WTC11 (cell line): ENCODE measurements at regions not wholly inside any gene's neighbourhood (a gene's known extent, or its start where the extent isn't known, plus 50 kb on each side); places are given as distances from the start of the nearest gene placed in this dataset.
A peak's percentile ranks its signal among the peaks of the same experiment; 100 is the strongest.

Source experiments
- ATAC-seq: fragments of 200-7000 bp; cut with Tn5 transposase; 2 replicates; pipeline ENCODE4 v1.10.0; 2021; ENCODE audit warnings: mild to moderate bottlenecking, moderate library complexity
- CTCF ChIA-PET: fragments of 300-600 bp; sonication (Branson Sonifier 250); formaldehyde crosslinking; loops from one replicate; lab custom pipeline; 2021; ENCODE audit warnings: antibody characterized with exemption; lab: Charles Lee
- POLR2A ChIA-PET: fragments of 350-600 bp; sonication (Branson Sonifier 250); formaldehyde crosslinking; loops from one replicate; lab custom pipeline; 2021; ENCODE audit warnings: antibody characterized with exemption; lab: Charles Lee
- DNase-seq: peaks from one replicate; pipeline ENCODE4 v3.0.0; 2021; ENCODE audit warnings: low spot score
- H3K27ac Mint-ChIP-seq: 2 replicates; pipeline ENCODE4 v1.8.0; 2021; ENCODE audit warnings: mixed read lengths
- H3K27me3 Mint-ChIP-seq: 2 replicates; pipeline ENCODE4 v1.8.0; 2021; ENCODE audit warnings: low read depth, mild to moderate bottlenecking, moderate library complexity, mixed read lengths
- H3K36me3 Mint-ChIP-seq: 2 replicates; pipeline ENCODE4 v1.8.0; 2021; ENCODE audit warnings: mixed read lengths
- H3K4me1 Mint-ChIP-seq: 2 replicates; pipeline ENCODE4 v1.8.0; 2022; ENCODE audit warnings: mixed read lengths
- H3K4me3 Mint-ChIP-seq: 2 replicates; pipeline ENCODE4 v1.8.0; 2021; ENCODE audit warnings: mild to moderate bottlenecking, moderate library complexity, mixed read lengths
- H3K9me3 Mint-ChIP-seq: 2 replicates; pipeline ENCODE4 v1.8.0; 2021; ENCODE audit warnings: mixed read lengths
- CBFB ChIP-seq: sonication (generic); formaldehyde crosslinking; IDR thresholded peaks from 2 replicates; pipeline ENCODE4 v1.8.1; 2022; ENCODE audit warnings: mild to moderate bottlenecking, low read depth, missing genetic modification reagents
- CREM ChIP-seq: sonication (generic); formaldehyde crosslinking; IDR thresholded peaks from 2 replicates; pipeline ENCODE4 v1.8.1; 2022; ENCODE audit warnings: mild to moderate bottlenecking, missing genetic modification reagents, moderate library complexity
- GABPB1 ChIP-seq: sonication (generic); formaldehyde crosslinking; IDR thresholded peaks from 2 replicates; pipeline ENCODE4 v1.8.1; 2023; ENCODE audit warnings: mild to moderate bottlenecking, missing genetic modification reagents
- HMGA2 ChIP-seq: fragments of 250-450 bp; sonication (Bioruptor Pico); IDR thresholded peaks from 2 replicates; pipeline ENCODE4 v1.4.0; 2021; ENCODE audit warnings: mild to moderate bottlenecking, moderate library complexity
- KAT7 ChIP-seq: sonication (generic); formaldehyde crosslinking; IDR thresholded peaks from 2 replicates; pipeline ENCODE4 v1.8.1; 2023; ENCODE audit warnings: missing genetic modification reagents, mild to moderate bottlenecking, borderline replicate concordance
- NR1H2 ChIP-seq: sonication (generic); formaldehyde crosslinking; IDR thresholded peaks from 2 replicates; pipeline ENCODE4 v1.9.0; 2021; ENCODE audit warnings: mild to moderate bottlenecking, moderate library complexity, missing genetic modification reagents
- NR3C1 ChIP-seq: sonication (generic); formaldehyde crosslinking; conservative IDR thresholded peaks from 2 replicates; pipeline ENCODE4 v1.8.1; 2023; ENCODE audit warnings: low read depth, mild to moderate bottlenecking, missing genetic modification reagents
- PRRX2 ChIP-seq: fragments of 250-450 bp; sonication (Bioruptor Pico); IDR thresholded peaks from 2 replicates; pipeline ENCODE4 v1.8.0; 2021; ENCODE audit warnings: mild to moderate bottlenecking
- RORB ChIP-seq: fragments of 250-450 bp; sonication (Bioruptor Pico); IDR thresholded peaks from 2 replicates; pipeline ENCODE4 v1.9.0; 2021; ENCODE audit warnings: mild to moderate bottlenecking
- USF1 ChIP-seq: sonication (generic); formaldehyde crosslinking; IDR thresholded peaks from 2 replicates; pipeline ENCODE4 v1.8.0; 2022; ENCODE audit warnings: mild to moderate bottlenecking, missing genetic modification reagents
- ZBTB43 ChIP-seq: sonication (generic); formaldehyde crosslinking; IDR thresholded peaks from 2 replicates; pipeline ENCODE4 v1.8.1; 2023; ENCODE audit warnings: mild to moderate bottlenecking, missing genetic modification reagents
- ZNF263 ChIP-seq: sonication (generic); formaldehyde crosslinking; IDR thresholded peaks from 2 replicates; pipeline ENCODE4 v1.8.1; 2022; ENCODE audit warnings: low read depth, mild to moderate bottlenecking, moderate library complexity, missing genetic modification reagents
- TF ChIP-seq, protein P1 (sequence below): fragments of 200-600 bp; IDR thresholded peaks from 2 replicates; pipeline ENCODE4 v1.8.0; 2022; ENCODE audit warnings: antibody characterized with exemption
- TF ChIP-seq, protein P2 (sequence below): sonication (generic); formaldehyde crosslinking; conservative IDR thresholded peaks from 2 replicates; pipeline ENCODE4 v1.8.1; 2022; ENCODE audit warnings: mild to moderate bottlenecking, missing genetic modification reagents
- TF ChIP-seq, protein P3 (sequence below): sonication (generic); formaldehyde crosslinking; IDR thresholded peaks from 2 replicates; pipeline ENCODE4 v1.8.0; 2022; ENCODE audit warnings: mild to moderate bottlenecking, missing genetic modification reagents
- TF ChIP-seq, protein P4 (sequence below): sonication (generic); formaldehyde crosslinking; IDR thresholded peaks from 2 replicates; pipeline ENCODE4 v1.8.0; 2022; ENCODE audit warnings: missing genetic modification reagents

DNA sequence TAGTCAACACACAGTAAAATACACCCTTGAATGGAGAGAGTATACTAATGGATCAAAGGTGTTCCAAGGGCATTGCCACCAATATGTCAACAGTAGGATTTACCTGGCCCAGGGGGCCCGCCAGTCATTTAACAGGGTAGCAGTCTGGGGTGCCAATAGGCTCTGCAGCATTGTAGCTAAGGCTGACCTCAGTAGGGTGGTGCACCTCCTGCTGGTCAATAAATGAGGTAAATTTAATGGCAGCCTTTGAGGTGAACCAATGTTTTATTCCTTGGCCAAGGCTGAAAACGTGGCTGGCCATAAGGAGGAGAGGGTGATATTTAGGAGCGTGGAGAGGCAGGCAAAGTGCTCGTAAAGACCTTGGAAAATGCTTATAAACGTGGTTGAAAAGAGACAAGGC lies 147.2 kb downstream of the RPS12 start:
- H3K27me3 Mint-ChIP-seq = no peaks in the 10 kb centered on the region
- H3K4me1 Mint-ChIP-seq = peaks cover 16% of the 10 kb centered on the region
- no peaks in the 10 kb centered on the region for H3K9me3 Mint-ChIP-seq
- POLR2A ChIA-PET = no interaction called here
- peak; percentile 61 for ATAC-seq
- no peaks in the 10 kb centered on the region for H3K36me3 Mint-ChIP-seq
- no peak overlapping the region for H3K27ac Mint-ChIP-seq
- H3K4me3 Mint-ChIP-seq = no peak overlapping the region
- TF ChIP-seq, protein P1, sequence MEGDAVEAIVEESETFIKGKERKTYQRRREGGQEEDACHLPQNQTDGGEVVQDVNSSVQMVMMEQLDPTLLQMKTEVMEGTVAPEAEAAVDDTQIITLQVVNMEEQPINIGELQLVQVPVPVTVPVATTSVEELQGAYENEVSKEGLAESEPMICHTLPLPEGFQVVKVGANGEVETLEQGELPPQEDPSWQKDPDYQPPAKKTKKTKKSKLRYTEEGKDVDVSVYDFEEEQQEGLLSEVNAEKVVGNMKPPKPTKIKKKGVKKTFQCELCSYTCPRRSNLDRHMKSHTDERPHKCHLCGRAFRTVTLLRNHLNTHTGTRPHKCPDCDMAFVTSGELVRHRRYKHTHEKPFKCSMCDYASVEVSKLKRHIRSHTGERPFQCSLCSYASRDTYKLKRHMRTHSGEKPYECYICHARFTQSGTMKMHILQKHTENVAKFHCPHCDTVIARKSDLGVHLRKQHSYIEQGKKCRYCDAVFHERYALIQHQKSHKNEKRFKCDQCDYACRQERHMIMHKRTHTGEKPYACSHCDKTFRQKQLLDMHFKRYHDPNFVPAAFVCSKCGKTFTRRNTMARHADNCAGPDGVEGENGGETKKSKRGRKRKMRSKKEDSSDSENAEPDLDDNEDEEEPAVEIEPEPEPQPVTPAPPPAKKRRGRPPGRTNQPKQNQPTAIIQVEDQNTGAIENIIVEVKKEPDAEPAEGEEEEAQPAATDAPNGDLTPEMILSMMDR = 0 out of 2 replicates have a peak, but pooled peaks have one; percentile 25
- TF ChIP-seq ZNF263 (CRISPR knock-in tag) = no peak
- DNase-seq = peak; percentile 21
- CTCF ChIA-PET = interaction anchor here (0.5 to 3.9 kb wide), 19 partner anchors 8 to 579 kb away, joined by 3 to 56 read pairs (median 4); no protein-coding TSS in a partner anchor

- POLR2A ChIA-PET = no interaction called here
- no peak overlapping the region; the same call in 1 of the 2 replicates for H3K27ac Mint-ChIP-seq
- H3K36me3 Mint-ChIP-seq = no peaks in the 10 kb centered on the region
- no peaks in the 10 kb centered on the region for H3K27me3 Mint-ChIP-seq
- no peaks in the 10 kb centered on the region for H3K9me3 Mint-ChIP-seq
- DNase-seq = peak; percentile 91
- peaks cover 26% of the 10 kb centered on the region for H3K4me1 Mint-ChIP-seq
- TF ChIP-seq GABPB1 (CRISPR knock-in tag) (0 out of 2 replicates have a peak, but pooled peaks have one; percentile 16), PRRX2 (no peak), HMGA2 (CRISPR knock-in tag) (no peak), KAT7 (CRISPR knock-in tag) (no peak)
- TF ChIP-seq, protein P1 = peak; percentile 74
- TF ChIP-seq, all 79 proteins: peak for 2
- H3K4me3 Mint-ChIP-seq = no peak overlapping the region
- peak; percentile 98 for ATAC-seq
- CTCF ChIA-PET = interaction anchor here (0.7 to 3.9 kb wide), 28 partner anchors 8 to 958 kb away, joined by 3 to 56 read pairs (median 4); no protein-coding TSS in a partner anchor
Measured at GRCh38 chr6:132962936-132963868, 148.8 kb downstream of the RPS12 start.

- Mint-ChIP-seq H3K27ac (no peak overlapping the region), H3K4me1 (peaks cover 30% of the 10 kb centered on the region), H3K4me3 (no peak overlapping the region), H3K9me3 (no peaks in the 10 kb centered on the region), H3K27me3 (no peaks in the 10 kb centered on the region), H3K36me3 (no peaks in the 10 kb centered on the region)
- ATAC-seq = no peak
- no peak for DNase-seq
- POLR2A ChIA-PET = no interaction called here
- CTCF ChIA-PET = interaction anchor here (3.9 kb wide), 1 partner anchor 27 kb away, joined by 33 read pairs; no protein-coding TSS in a partner anchor
- TF ChIP-seq NR1H2 (CRISPR knock-in tag) (no peak), NR3C1 (CRISPR knock-in tag) (no peak), GABPB1 (CRISPR knock-in tag) (no peak), CREM (CRISPR knock-in tag) (no peak), USF1 (no peak), RORB (no peak), ZBTB43 (CRISPR knock-in tag) (no peak), CBFB (no peak)
- TF ChIP-seq, protein P2, sequence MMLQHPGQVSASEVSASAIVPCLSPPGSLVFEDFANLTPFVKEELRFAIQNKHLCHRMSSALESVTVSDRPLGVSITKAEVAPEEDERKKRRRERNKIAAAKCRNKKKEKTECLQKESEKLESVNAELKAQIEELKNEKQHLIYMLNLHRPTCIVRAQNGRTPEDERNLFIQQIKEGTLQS (CRISPR knock-in tag) = no peak
- TF ChIP-seq, protein P3, sequence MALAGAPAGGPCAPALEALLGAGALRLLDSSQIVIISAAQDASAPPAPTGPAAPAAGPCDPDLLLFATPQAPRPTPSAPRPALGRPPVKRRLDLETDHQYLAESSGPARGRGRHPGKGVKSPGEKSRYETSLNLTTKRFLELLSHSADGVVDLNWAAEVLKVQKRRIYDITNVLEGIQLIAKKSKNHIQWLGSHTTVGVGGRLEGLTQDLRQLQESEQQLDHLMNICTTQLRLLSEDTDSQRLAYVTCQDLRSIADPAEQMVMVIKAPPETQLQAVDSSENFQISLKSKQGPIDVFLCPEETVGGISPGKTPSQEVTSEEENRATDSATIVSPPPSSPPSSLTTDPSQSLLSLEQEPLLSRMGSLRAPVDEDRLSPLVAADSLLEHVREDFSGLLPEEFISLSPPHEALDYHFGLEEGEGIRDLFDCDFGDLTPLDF (CRISPR knock-in tag) = no peak
- TF ChIP-seq, protein P4, sequence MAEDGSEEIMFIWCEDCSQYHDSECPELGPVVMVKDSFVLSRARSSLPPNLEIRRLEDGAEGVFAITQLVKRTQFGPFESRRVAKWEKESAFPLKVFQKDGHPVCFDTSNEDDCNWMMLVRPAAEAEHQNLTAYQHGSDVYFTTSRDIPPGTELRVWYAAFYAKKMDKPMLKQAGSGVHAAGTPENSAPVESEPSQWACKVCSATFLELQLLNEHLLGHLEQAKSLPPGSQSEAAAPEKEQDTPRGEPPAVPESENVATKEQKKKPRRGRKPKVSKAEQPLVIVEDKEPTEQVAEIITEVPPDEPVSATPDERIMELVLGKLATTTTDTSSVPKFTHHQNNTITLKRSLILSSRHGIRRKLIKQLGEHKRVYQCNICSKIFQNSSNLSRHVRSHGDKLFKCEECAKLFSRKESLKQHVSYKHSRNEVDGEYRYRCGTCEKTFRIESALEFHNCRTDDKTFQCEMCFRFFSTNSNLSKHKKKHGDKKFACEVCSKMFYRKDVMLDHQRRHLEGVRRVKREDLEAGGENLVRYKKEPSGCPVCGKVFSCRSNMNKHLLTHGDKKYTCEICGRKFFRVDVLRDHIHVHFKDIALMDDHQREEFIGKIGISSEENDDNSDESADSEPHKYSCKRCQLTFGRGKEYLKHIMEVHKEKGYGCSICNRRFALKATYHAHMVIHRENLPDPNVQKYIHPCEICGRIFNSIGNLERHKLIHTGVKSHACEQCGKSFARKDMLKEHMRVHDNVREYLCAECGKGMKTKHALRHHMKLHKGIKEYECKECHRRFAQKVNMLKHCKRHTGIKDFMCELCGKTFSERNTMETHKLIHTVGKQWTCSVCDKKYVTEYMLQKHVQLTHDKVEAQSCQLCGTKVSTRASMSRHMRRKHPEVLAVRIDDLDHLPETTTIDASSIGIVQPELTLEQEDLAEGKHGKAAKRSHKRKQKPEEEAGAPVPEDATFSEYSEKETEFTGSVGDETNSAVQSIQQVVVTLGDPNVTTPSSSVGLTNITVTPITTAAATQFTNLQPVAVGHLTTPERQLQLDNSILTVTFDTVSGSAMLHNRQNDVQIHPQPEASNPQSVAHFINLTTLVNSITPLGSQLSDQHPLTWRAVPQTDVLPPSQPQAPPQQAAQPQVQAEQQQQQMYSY (CRISPR knock-in tag) = no peak
Measured at GRCh38 chr6:132964101-132964867, 149.9 kb downstream of the RPS12 start.
